ENCODE measurements at regions not wholly inside any gene's neighbourhood (a gene's known extent, or its start where the extent isn't known, plus 50 kb on each side); places are given as distances from the start of the nearest gene placed in this dataset.
"Not testable (repeated sequence)": the region's sequence is repeated elsewhere in the genome, so short reads cannot be mapped to it uniquely, and the experiment has no call there.

GRCh38 chr6:141212296-141212695 lies 920.4 kb upstream of the GJE1 start:
- ATAC-seq, result no peak
- no peak for DNase-seq
- H3K36me3 Mint-ChIP-seq (ENCODE audit: low read depth), result no peaks in the 10 kb centered on the region
- POLR2A ChIA-PET, result no interaction called here
- H3K4me1 Mint-ChIP-seq (ENCODE audit: low read depth), result no peaks in the 10 kb centered on the region
- CTCF ChIA-PET, result no interaction called here
- no peak overlapping the region for H3K27ac Mint-ChIP-seq
- no peak overlapping the region for H3K4me3 Mint-ChIP-seq
- H3K27me3 Mint-ChIP-seq (ENCODE audit: low read depth), result no peaks in the 10 kb centered on the region
- H3K9me3 Mint-ChIP-seq (ENCODE audit: insufficient read depth), result no peaks in the 10 kb centered on the region

- DNase-seq, result no peak
- ChIA-PET CTCF (no interaction called here), POLR2A (no interaction called here)
- H3K27ac Mint-ChIP-seq, result no peak overlapping the region
- no peaks in the 10 kb centered on the region for H3K27me3 Mint-ChIP-seq (ENCODE audit: low read depth)
- H3K4me3 Mint-ChIP-seq, result no peak overlapping the region
- ATAC-seq, result no peak
- peaks cover 2% of the 10 kb centered on the region for H3K9me3 Mint-ChIP-seq (ENCODE audit: insufficient read depth)
- no peaks in the 10 kb centered on the region for H3K4me1 Mint-ChIP-seq (ENCODE audit: low read depth)
- no peaks in the 10 kb centered on the region for H3K36me3 Mint-ChIP-seq (ENCODE audit: low read depth)
These were observed 920.9 kb upstream of the GJE1 start for GRCh38 chr6:141211845-141212244.

- Mint-ChIP-seq H3K4me3 (no peak overlapping the region), H3K27me3 (ENCODE audit: low read depth) (no peaks in the 10 kb centered on the region), H3K36me3 (ENCODE audit: low read depth) (no peaks in the 10 kb centered on the region), H3K27ac (no peak overlapping the region), H3K9me3 (ENCODE audit: insufficient read depth) (peaks cover 3% of the 10 kb centered on the region), H3K4me1 (ENCODE audit: low read depth) (no peaks in the 10 kb centered on the region)
- ChIA-PET POLR2A (interaction anchor here (0.7 kb wide), 1 partner anchor 17 kb away, joined by 4 read pairs; no protein-coding TSS in a partner anchor), CTCF (no interaction called here)
- ATAC-seq, result no peak
- DNase-seq, result no peak
These were observed 921.8 kb upstream of the GJE1 start for GRCh38 chr6:141210901-141211300.

GRCh38 chr6:141209890-141210289 lies 922.8 kb upstream of the GJE1 start:
- Mint-ChIP-seq H3K4me3 (no peak overlapping the region), H3K27me3 (ENCODE audit: low read depth) (no peaks in the 10 kb centered on the region), H3K9me3 (ENCODE audit: insufficient read depth) (peaks cover 3% of the 10 kb centered on the region), H3K4me1 (ENCODE audit: low read depth) (no peaks in the 10 kb centered on the region), H3K36me3 (ENCODE audit: low read depth) (no peaks in the 10 kb centered on the region), H3K27ac (no peak overlapping the region)
- CTCF ChIA-PET, result no interaction called here
- POLR2A ChIA-PET, result no interaction called here
- no peak for DNase-seq
- ATAC-seq, result no peak

GRCh38 chr6:141208101-141208500 lies 924.6 kb upstream of the GJE1 start:
- Mint-ChIP-seq H3K27ac (no peak overlapping the region), H3K9me3 (ENCODE audit: insufficient read depth) (peaks cover 3% of the 10 kb centered on the region), H3K27me3 (ENCODE audit: low read depth) (no peaks in the 10 kb centered on the region), H3K4me1 (ENCODE audit: low read depth) (no peaks in the 10 kb centered on the region), H3K4me3 (no peak overlapping the region), H3K36me3 (ENCODE audit: low read depth) (no peaks in the 10 kb centered on the region)
- ATAC-seq, result no peak
- ChIA-PET CTCF (no interaction called here), POLR2A (no interaction called here)
- no peak for DNase-seq

GRCh38 chr6:141203902-141204575 lies 928.7 kb upstream of the GJE1 start:
- Mint-ChIP-seq H3K9me3 (ENCODE audit: insufficient read depth) (peaks cover 3% of the 10 kb centered on the region), H3K4me3 (no peak overlapping the region), H3K27ac (no peak overlapping the region), H3K4me1 (ENCODE audit: low read depth) (no peaks in the 10 kb centered on the region), H3K27me3 (ENCODE audit: low read depth) (no peaks in the 10 kb centered on the region), H3K36me3 (ENCODE audit: low read depth) (no peaks in the 10 kb centered on the region)
- no peak for ATAC-seq
- ChIA-PET POLR2A (no interaction called here), CTCF (no interaction called here)
- no peak for DNase-seq

GRCh38 chr6:141202626-141203025 lies 930.1 kb upstream of the GJE1 start:
- H3K36me3 Mint-ChIP-seq (ENCODE audit: low read depth), result no peaks in the 10 kb centered on the region
- no peak overlapping the region for H3K4me3 Mint-ChIP-seq
- POLR2A ChIA-PET, result no interaction called here
- no peak overlapping the region for H3K27ac Mint-ChIP-seq
- no peaks in the 10 kb centered on the region for H3K27me3 Mint-ChIP-seq (ENCODE audit: low read depth)
- no peak for ATAC-seq
- H3K4me1 Mint-ChIP-seq (ENCODE audit: low read depth), result no peaks in the 10 kb centered on the region
- CTCF ChIA-PET, result no interaction called here
- no peak for DNase-seq
- H3K9me3 Mint-ChIP-seq (ENCODE audit: insufficient read depth), result peaks cover 3% of the 10 kb centered on the region

- Mint-ChIP-seq H3K9me3 (ENCODE audit: insufficient read depth) (no peaks in the 10 kb centered on the region), H3K4me1 (ENCODE audit: low read depth) (no peaks in the 10 kb centered on the region), H3K4me3 (no peak overlapping the region), H3K27me3 (ENCODE audit: low read depth) (no peaks in the 10 kb centered on the region), H3K36me3 (ENCODE audit: low read depth) (no peaks in the 10 kb centered on the region), H3K27ac (no peak overlapping the region)
- ChIA-PET CTCF (no interaction called here), POLR2A (no interaction called here)
- DNase-seq, result no peak
- no peak for ATAC-seq
These were observed 933.7 kb upstream of the GJE1 start for GRCh38 chr6:141199074-141199473.

- ChIA-PET CTCF (no interaction called here), POLR2A (no interaction called here)
- H3K27me3 Mint-ChIP-seq (ENCODE audit: low read depth), result no peaks in the 10 kb centered on the region
- no peaks in the 10 kb centered on the region for H3K4me1 Mint-ChIP-seq (ENCODE audit: low read depth)
- no peaks in the 10 kb centered on the region for H3K9me3 Mint-ChIP-seq (ENCODE audit: insufficient read depth)
- no peak for DNase-seq
- no peak overlapping the region for H3K27ac Mint-ChIP-seq
- no peaks in the 10 kb centered on the region for H3K36me3 Mint-ChIP-seq (ENCODE audit: low read depth)
- H3K4me3 Mint-ChIP-seq, result no peak overlapping the region
- no peak for ATAC-seq
These were observed 937.4 kb upstream of the GJE1 start for GRCh38 chr6:141195251-141195832.

- H3K9me3 Mint-ChIP-seq (ENCODE audit: insufficient read depth), result no peaks in the 10 kb centered on the region
- no peaks in the 10 kb centered on the region for H3K4me1 Mint-ChIP-seq (ENCODE audit: low read depth)
- H3K4me3 Mint-ChIP-seq, result no peak overlapping the region
- H3K36me3 Mint-ChIP-seq (ENCODE audit: low read depth), result no peaks in the 10 kb centered on the region
- H3K27me3 Mint-ChIP-seq (ENCODE audit: low read depth), result no peaks in the 10 kb centered on the region
- ATAC-seq (no peak), DNase-seq (no peak)
- no peak overlapping the region for H3K27ac Mint-ChIP-seq
- CTCF ChIA-PET, result no interaction called here
- POLR2A ChIA-PET, result no interaction called here
These were observed 949.4 kb upstream of the GJE1 start for GRCh38 chr6:141183368-141183767.

- H3K27ac Mint-ChIP-seq; H3K27me3 Mint-ChIP-seq (ENCODE audit: low read depth); ATAC-seq; H3K4me3 Mint-ChIP-seq; CTCF ChIA-PET; H3K9me3 Mint-ChIP-seq (ENCODE audit: insufficient read depth); H3K4me1 Mint-ChIP-seq (ENCODE audit: low read depth); H3K36me3 Mint-ChIP-seq (ENCODE audit: low read depth); POLR2A ChIA-PET; DNase-seq: not testable (repeated sequence)
These were observed 957.3 kb upstream of the GJE1 start for GRCh38 chr6:141175458-141175857.

- no peaks in the 10 kb centered on the region for H3K27me3 Mint-ChIP-seq (ENCODE audit: low read depth)
- H3K36me3 Mint-ChIP-seq (ENCODE audit: low read depth), result no peaks in the 10 kb centered on the region
- no peak for ATAC-seq
- H3K4me3 Mint-ChIP-seq, result no peak overlapping the region
- POLR2A ChIA-PET, result no interaction called here
- H3K9me3 Mint-ChIP-seq (ENCODE audit: insufficient read depth), result no peaks in the 10 kb centered on the region
- no peaks in the 10 kb centered on the region for H3K4me1 Mint-ChIP-seq (ENCODE audit: low read depth)
- no peak overlapping the region for H3K27ac Mint-ChIP-seq
- DNase-seq, result no peak
- CTCF ChIA-PET, result no interaction called here
These were observed 957.8 kb upstream of the GJE1 start for GRCh38 chr6:141174932-141175331.

GRCh38 chr6:141173529-141173928 lies 959.2 kb upstream of the GJE1 start:
- no peaks in the 10 kb centered on the region for H3K27me3 Mint-ChIP-seq (ENCODE audit: low read depth)
- no peaks in the 10 kb centered on the region for H3K36me3 Mint-ChIP-seq (ENCODE audit: low read depth)
- H3K4me1 Mint-ChIP-seq (ENCODE audit: low read depth), result no peaks in the 10 kb centered on the region
- ChIA-PET CTCF (no interaction called here), POLR2A (no interaction called here)
- H3K4me3 Mint-ChIP-seq, result no peak overlapping the region
- H3K27ac Mint-ChIP-seq, result no peak overlapping the region
- DNase-seq (no peak), ATAC-seq (no peak)
- H3K9me3 Mint-ChIP-seq (ENCODE audit: insufficient read depth), result no peaks in the 10 kb centered on the region

Measured in activated CD8-positive, alpha-beta T cell treated with anti-CD3 and anti-CD28 coated beads, Interleukin-2, amount 10 ng/mL, durations not matched to agents 7 days and 5 days (primary cell).